Naive thymus-derived CD4-positive, alpha-beta T cell (primary cell): ENCODE measurements at regions not wholly inside any gene's neighbourhood (a gene's known extent, or its start where the extent isn't known, plus 50 kb on each side); places are given as distances from the start of the nearest gene placed in this dataset.

Source experiments
- ATAC-seq: fragments of 150-1000 bp; cut with Tn5 transposase; 2 replicates; pipeline ENCODE4 v1.10.0; 2021; ENCODE audit warnings: mild to moderate bottlenecking, moderate library complexity
- CTCF ChIA-PET: fragments of 350-600 bp; sonication (Branson Sonifier 250); formaldehyde crosslinking; loops from one replicate; lab custom pipeline; 2021; ENCODE audit warnings: antibody characterized with exemption; lab: Charles Lee
- POLR2A ChIA-PET: fragments of 350-600 bp; sonication (Branson Sonifier 250); formaldehyde crosslinking; loops from one replicate; lab custom pipeline; 2021; ENCODE audit warnings: antibody characterized with exemption, inconsistent platforms; lab: Charles Lee
- DNase-seq, 9 donors: peaks; one replicate each; pipeline versions ENCODE4 v3.0.0 to v3.0.0-alpha.2; 2020 to 2022; ENCODE audit warnings: mixed read lengths in 1 of 9
- H3K27ac ChIP-seq: one replicate; pipeline ENCODE4 v1.7.0; 2013; ENCODE audit warnings: mild to moderate bottlenecking, low read depth, low read length, moderate library complexity
- H3K27me3 ChIP-seq, 2 donors: one replicate each; pipeline ENCODE4 v1.7.0; 2013; ENCODE audit warnings: low read length in 2 of 2, mild to moderate bottlenecking in 2 of 2, moderate library complexity in 2 of 2; ENCODE audit not compliant: control insufficient read depth in 2 of 2, insufficient read depth in 2 of 2
- H3K36me3 ChIP-seq, 3 experiments: 1 replicate in 2 of 3; 2 replicates in 1 of 3; pipeline ENCODE4 v1.7.0; 2013; ENCODE audit warnings: low read length in 3 of 3, mild to moderate bottlenecking in 3 of 3, moderate library complexity in 1 of 3; ENCODE audit not compliant: insufficient read depth in 3 of 3, control insufficient read depth in 2 of 3
- H3K4me1 ChIP-seq, 2 donors: one replicate each; pipeline ENCODE4 v1.7.0; 2013; ENCODE audit warnings: low read length in 2 of 2, mild to moderate bottlenecking in 2 of 2, moderate library complexity in 1 of 2; ENCODE audit not compliant: control insufficient read depth in 2 of 2, insufficient read depth in 2 of 2
- H3K4me3 ChIP-seq: 2 replicates; pipeline ENCODE4 v1.7.0; 2013; ENCODE audit warnings: mild to moderate bottlenecking, low read length
- H3K9me3 ChIP-seq, 3 experiments: 1 replicate in 2 of 3; 2 replicates in 1 of 3; pipeline ENCODE4 v1.7.0; 2013; ENCODE audit warnings: low read length in 3 of 3; ENCODE audit not compliant: control insufficient read depth in 2 of 3
- H3K27ac Mint-ChIP-seq, 9 donors: one replicate each; pipeline ENCODE4 v1.8.0; 2020 to 2022; ENCODE audit warnings: mixed read lengths in 9 of 9, mild to moderate bottlenecking in 8 of 9, moderate library complexity in 5 of 9, inconsistent platforms in 2 of 9
- H3K27me3 Mint-ChIP-seq, 5 donors: one replicate each; pipeline ENCODE4 v1.8.0; 2021 to 2022; ENCODE audit warnings: mixed read lengths in 5 of 5, mild to moderate bottlenecking in 1 of 5
- H3K36me3 Mint-ChIP-seq, 5 donors: one replicate each; pipeline ENCODE4 v1.8.0; 2020 to 2022; ENCODE audit warnings: mixed read lengths in 5 of 5, mild to moderate bottlenecking in 3 of 5, inconsistent platforms in 1 of 5
- H3K4me1 Mint-ChIP-seq, 7 donors: one replicate each; pipeline ENCODE4 v1.8.0; 2020 to 2022; ENCODE audit warnings: mixed read lengths in 7 of 7, mild to moderate bottlenecking in 3 of 7, inconsistent platforms in 1 of 7
- H3K4me3 Mint-ChIP-seq, 10 donors: one replicate each; pipeline ENCODE4 v1.8.0; 2020 to 2022; ENCODE audit warnings: mild to moderate bottlenecking in 10 of 10, mixed read lengths in 10 of 10, moderate library complexity in 6 of 10, inconsistent platforms in 2 of 10
- H3K9me3 Mint-ChIP-seq, 11 donors: one replicate each; pipeline ENCODE4 v1.8.0; 2020 to 2022; ENCODE audit warnings: mixed read lengths in 11 of 11, mild to moderate bottlenecking in 4 of 11, inconsistent platforms in 1 of 11, moderate library complexity in 1 of 11
- intact Hi-C, 2 donors: fragments of 100-400 bp; cut with micrococcal nuclease; formaldehyde crosslinking; loops; one replicate each; pipeline ENCODE4 v1.15.1; 2023

GRCh38 chr2:8582191-8582590 is 99.7 kb upstream of the ID2 start:
- H3K4me3 Mint-ChIP-seq, result peak overlapping the region in 1 of 10 donors; percentile 84

GRCh38 chr2:8582651-8583399 is 99.0 kb upstream of the ID2 start:
- CTCF ChIA-PET, result no interaction called here
- Mint-ChIP-seq H3K4me1 (peaks cover 14 to 38% (median 17%) of the 10 kb centered on the region in 7 donors), H3K4me3 (peak overlapping the region in 8 of 10 donors; percentile 18 to 84 (median 50)), H3K36me3 (no peaks in the 10 kb centered on the region), H3K27ac (peak overlapping the region in 1 of 9 donors; percentile 9), H3K9me3 (no peaks in the 10 kb centered on the region), H3K27me3 (peaks cover 0 to 10% (median 7%) of the 10 kb centered on the region in 5 donors)
- Histone ChIP-seq H3K4me1 (peaks cover 0 to under 1% of the 10 kb centered on the region in 2 donors), H3K36me3 (no peaks in the 10 kb centered on the region), H3K9me3 (no peaks in the 10 kb centered on the region), H3K27me3 (no peaks in the 10 kb centered on the region), H3K27ac (no peak overlapping the region), H3K4me3 (no peak overlapping the region)
- ATAC-seq (no peak), DNase-seq (peak in 1 of 9 donors; percentile 20)
- intact Hi-C loops, result no loop called here
- POLR2A ChIA-PET, result no interaction called here

More at GRCh38 chr2:8582191-8582590, 99.7 kb upstream of the ID2 start:
- Mint-ChIP-seq H3K27me3 (peaks cover 0 to 7% (median 5%) of the 10 kb centered on the region in 5 donors), H3K4me1 (peaks cover 11 to 40% (median 19%) of the 10 kb centered on the region in 7 donors), H3K9me3 (no peaks in the 10 kb centered on the region), H3K27ac (no peak overlapping the region), H3K36me3 (no peaks in the 10 kb centered on the region)
- intact Hi-C loops, result no loop called here
- Histone ChIP-seq H3K36me3 (no peaks in the 10 kb centered on the region), H3K9me3 (no peaks in the 10 kb centered on the region), H3K4me1 (no peaks in the 10 kb centered on the region), H3K4me3 (no peak overlapping the region), H3K27me3 (no peaks in the 10 kb centered on the region), H3K27ac (no peak overlapping the region)
- CTCF ChIA-PET, result no interaction called here
- POLR2A ChIA-PET, result no interaction called here
- ATAC-seq (no peak), DNase-seq (peak in 1 of 9 donors; percentile 13)

DNA sequence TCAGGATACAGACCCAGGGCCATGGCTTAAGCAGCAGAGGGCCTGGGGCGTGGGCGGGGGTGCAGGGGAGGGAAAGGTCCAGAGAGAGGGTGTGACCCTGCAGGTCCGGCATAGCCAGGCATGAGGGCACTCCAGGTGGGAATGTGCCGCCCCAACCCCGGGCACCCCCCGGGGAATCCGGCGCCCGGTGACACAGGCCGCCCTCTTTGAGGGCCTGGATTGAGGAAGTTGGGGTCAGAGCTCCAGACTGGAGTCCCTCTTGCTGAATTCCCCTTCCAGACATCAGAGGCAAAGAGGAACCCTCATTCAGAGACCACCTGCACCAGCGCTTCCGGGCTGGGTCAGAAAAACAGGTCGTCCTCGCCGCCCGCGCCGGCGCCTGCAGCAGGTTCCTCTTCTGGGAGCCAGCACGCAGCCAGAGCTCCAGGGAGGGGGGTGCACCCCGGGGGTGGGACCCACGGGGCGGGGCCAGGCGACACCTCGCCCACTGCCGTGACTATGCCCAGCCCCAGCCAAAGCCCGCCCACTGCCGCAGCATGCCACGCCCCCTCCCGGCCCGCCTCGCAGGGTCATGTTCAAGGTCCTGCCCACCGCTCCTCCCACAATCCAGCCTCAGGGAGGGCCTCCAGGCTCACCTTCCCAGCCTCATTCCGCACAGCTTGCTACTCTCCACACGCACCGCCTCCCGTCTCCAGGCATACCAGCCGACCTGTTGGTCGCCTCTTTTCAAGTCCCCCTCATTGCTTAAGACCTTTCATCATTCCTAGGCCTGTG is 98.3 kb upstream of the ID2 start:
- ATAC-seq (peak; percentile 96), DNase-seq (peak; percentile 25 to 73 (median 54))
- ChIA-PET POLR2A (no interaction called here), CTCF (no interaction called here)
- peaks cover 0 to 7% of the 10 kb centered on the region in 2 donors for H3K4me1 ChIP-seq
- no peak overlapping the region for H3K4me3 ChIP-seq
- Mint-ChIP-seq H3K4me1 (peaks cover 14 to 38% (median 22%) of the 10 kb centered on the region in 7 donors), H3K9me3 (no peaks in the 10 kb centered on the region), H3K27ac (peak overlapping the region in 1 of 9 donors; percentile 68), H3K27me3 (peaks cover 0 to 14% (median 7%) of the 10 kb centered on the region in 5 donors), H3K36me3 (no peaks in the 10 kb centered on the region), H3K4me3 (peak overlapping the region; percentile 10 to 85 (median 78))
- intact Hi-C loops, result no loop called here
- no peak overlapping the region for H3K27ac ChIP-seq
- no peaks in the 10 kb centered on the region for H3K27me3 ChIP-seq
- H3K9me3 ChIP-seq, result no peaks in the 10 kb centered on the region
- H3K36me3 ChIP-seq, result no peaks in the 10 kb centered on the region

GRCh38 chr2:8584174-8585066 is 97.4 kb upstream of the ID2 start:
- CTCF ChIA-PET, result no interaction called here
- ATAC-seq (no peak), DNase-seq (peak in 1 of 9 donors; percentile 20)
- Mint-ChIP-seq H3K27ac (peak overlapping the region in 3 of 9 donors; percentile 31 to 68 (median 41)), H3K36me3 (no peaks in the 10 kb centered on the region), H3K27me3 (peaks cover 0 to 18% (median 7%) of the 10 kb centered on the region in 5 donors), H3K9me3 (no peaks in the 10 kb centered on the region), H3K4me1 (peaks cover 14 to 38% (median 22%) of the 10 kb centered on the region in 7 donors), H3K4me3 (peak overlapping the region in 9 of 10 donors; percentile 10 to 85 (median 80))
- H3K4me3 ChIP-seq, result no peak overlapping the region
- POLR2A ChIA-PET, result interaction anchor here (0.8 to 1.3 kb wide), 2 partner anchors 9 to 38 kb away, joined by 3 read pairs; no protein-coding TSS in a partner anchor
- H3K9me3 ChIP-seq, result no peaks in the 10 kb centered on the region
- intact Hi-C loops, result loop anchor here in 1 of 2 donors (5.0 kb wide), 1 partner anchor 98 kb away; the partner anchor contains the start of gene ID2
- H3K4me1 ChIP-seq, result peaks cover 0 to 12% of the 10 kb centered on the region in 2 donors
- H3K27me3 ChIP-seq, result no peaks in the 10 kb centered on the region
- H3K27ac ChIP-seq, result no peak overlapping the region
- H3K36me3 ChIP-seq, result no peaks in the 10 kb centered on the region

- H3K4me3 ChIP-seq, result no peak overlapping the region
- no peak overlapping the region for H3K27ac ChIP-seq
- peaks cover 0 to 25% (median 7%) of the 10 kb centered on the region in 5 donors for H3K27me3 Mint-ChIP-seq
- peaks cover 8 to 25% (median 11%) of the 10 kb centered on the region in 7 donors for H3K4me1 Mint-ChIP-seq
- POLR2A ChIA-PET, result no interaction called here
- no peaks in the 10 kb centered on the region for H3K27me3 ChIP-seq
- DNase-seq, result no peak
- CTCF ChIA-PET, result no interaction called here
- H3K36me3 ChIP-seq, result no peaks in the 10 kb centered on the region
- no peaks in the 10 kb centered on the region for H3K36me3 Mint-ChIP-seq
- intact Hi-C loops, result loop anchor here in 1 of 2 donors (5.0 kb wide), 1 partner anchor 96 kb away; the partner anchor contains the start of gene ID2
- no peaks in the 10 kb centered on the region for H3K9me3 ChIP-seq
- ATAC-seq, result no peak
- peak overlapping the region in 1 of 9 donors; percentile 49 for H3K27ac Mint-ChIP-seq
- no peaks in the 10 kb centered on the region for H3K9me3 Mint-ChIP-seq
- peaks cover 0 to 12% of the 10 kb centered on the region in 2 donors for H3K4me1 ChIP-seq
- H3K4me3 Mint-ChIP-seq, result peak overlapping the region in 1 of 10 donors; percentile 21
Observed at GRCh38 chr2:8586457-8587051, 95.3 kb upstream of the ID2 start.
